HG02642 (cell line): ENCODE measurements at regions not wholly inside any gene's neighbourhood (a gene's known extent, or its start where the extent isn't known, plus 50 kb on each side); places are given as distances from the start of the nearest gene placed in this dataset.
"Not testable (repeated sequence)": the region's sequence is repeated elsewhere in the genome, so short reads cannot be mapped to it uniquely, and the experiment has no call there.

ENCODE experiments used
- ATAC-seq: cut with Tn5 transposase; IDR thresholded peaks from one replicate; pipeline ENCODE4 v1.9.1; 2021; ENCODE audit warnings: mild to moderate bottlenecking; ENCODE audit not compliant: unreplicated experiment, poor library complexity

- peak; percentile 59 for ATAC-seq
These were observed 58.0 kb upstream of the AHI1 start for GRCh38 chr6:135555550-135555949.

GRCh38 chr6:135557582-135557981, 60.0 kb upstream of the AHI1 start:
- ATAC-seq, result no peak

- ATAC-seq, result not testable (repeated sequence)
These were observed 68.1 kb upstream of the AHI1 start for GRCh38 chr6:135565605-135566004.

GRCh38 chr6:135566311-135567068, 69.0 kb upstream of the AHI1 start:
- ATAC-seq, result no peak

GRCh38 chr6:135567375-135568083, 70.0 kb upstream of the AHI1 start:
- ATAC-seq, result no peak

DNA sequence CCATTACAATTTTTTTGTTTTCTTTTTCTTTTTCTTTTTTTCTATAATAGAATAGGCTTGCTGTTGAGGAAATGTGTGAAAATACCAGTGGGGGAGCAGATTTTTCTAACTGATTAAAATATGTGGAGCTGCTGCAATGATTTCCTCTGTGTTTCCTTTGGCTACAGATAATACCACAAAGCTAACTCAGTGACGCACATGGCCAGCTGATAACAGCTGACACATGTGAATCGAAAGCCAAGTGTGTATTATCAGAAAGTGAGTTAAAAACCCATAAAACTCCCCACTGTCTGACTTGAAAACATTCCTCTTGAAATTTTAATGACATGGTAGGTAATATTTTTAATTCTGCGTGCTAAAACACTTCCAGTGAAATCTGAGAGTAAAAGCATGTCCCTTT, 70.8 kb upstream of the AHI1 start:
- peak; percentile 59 for ATAC-seq

GRCh38 chr6:135572051-135572450, 74.5 kb upstream of the AHI1 start:
- ATAC-seq, result no peak

DNA sequence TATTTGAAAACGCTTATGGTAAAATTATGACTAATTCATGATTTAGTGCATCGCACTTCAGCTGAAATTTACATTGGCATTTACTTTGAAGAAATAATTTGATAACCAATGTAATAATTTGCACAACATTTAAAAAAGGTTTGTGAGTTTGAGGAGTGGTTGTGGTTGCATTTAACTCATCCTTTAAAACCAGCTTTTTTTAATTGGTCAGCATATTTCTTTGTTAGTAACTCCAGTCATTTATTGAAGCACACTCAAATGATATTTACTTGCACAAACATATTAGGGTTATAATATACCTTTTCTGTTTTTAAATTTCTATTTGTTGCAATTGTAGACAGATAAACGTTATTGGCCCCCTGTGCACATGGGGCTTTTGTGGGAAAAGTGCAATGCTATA, 78.1 kb upstream of the AHI1 start:
- ATAC-seq, result no peak

DNA sequence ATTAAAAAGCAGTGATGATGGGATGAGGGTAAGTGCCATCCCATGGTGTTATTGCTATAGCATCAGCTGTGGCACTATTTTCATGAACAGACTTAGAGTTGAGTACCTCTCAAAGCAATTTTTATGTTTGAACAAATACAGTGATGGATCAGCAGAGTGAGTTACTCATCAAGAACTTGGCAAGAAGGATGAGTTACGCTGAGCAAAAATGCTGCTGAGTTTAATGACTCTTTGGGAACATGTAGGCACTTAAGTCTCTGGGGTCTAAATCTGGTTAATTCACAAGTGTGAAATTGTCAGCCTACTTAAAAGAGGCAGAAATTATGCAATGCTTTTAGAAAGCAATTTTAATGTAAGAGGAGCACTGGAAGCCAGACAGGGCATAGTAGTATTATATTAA, 78.5 kb upstream of the AHI1 start:
- no peak for ATAC-seq

DNA sequence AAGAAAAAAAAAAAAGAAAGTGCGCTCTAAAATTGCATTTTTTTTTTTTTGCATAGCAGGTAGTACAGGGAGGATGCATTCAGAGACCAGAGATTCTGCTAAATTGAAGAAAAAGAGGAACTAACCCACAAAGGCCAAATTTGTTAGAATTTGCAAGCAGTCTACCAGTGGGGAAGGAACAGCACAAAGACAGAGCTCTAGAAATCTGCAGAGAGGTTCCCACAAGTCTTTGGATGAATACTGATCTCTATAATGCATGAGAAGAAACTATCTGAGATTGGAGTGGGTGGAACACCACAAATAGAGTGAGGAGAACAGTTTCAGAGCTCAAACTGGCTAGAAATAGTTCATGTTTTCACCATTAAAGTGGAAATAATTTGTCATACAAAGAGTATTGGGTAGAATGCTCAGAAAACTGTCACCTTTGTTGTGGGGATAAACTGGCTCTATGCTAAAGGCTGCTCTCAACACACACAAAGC, 79.6 kb upstream of the AHI1 start:
- peak; percentile 89 for ATAC-seq

GRCh38 chr6:135578976-135579375, 81.4 kb upstream of the AHI1 start:
- ATAC-seq, result no peak

- ATAC-seq, result no peak
These were observed 83.7 kb upstream of the AHI1 start for GRCh38 chr6:135581211-135581610.

- no peak for ATAC-seq
These were observed 85.8 kb upstream of the AHI1 start for GRCh38 chr6:135583256-135583761.

DNA sequence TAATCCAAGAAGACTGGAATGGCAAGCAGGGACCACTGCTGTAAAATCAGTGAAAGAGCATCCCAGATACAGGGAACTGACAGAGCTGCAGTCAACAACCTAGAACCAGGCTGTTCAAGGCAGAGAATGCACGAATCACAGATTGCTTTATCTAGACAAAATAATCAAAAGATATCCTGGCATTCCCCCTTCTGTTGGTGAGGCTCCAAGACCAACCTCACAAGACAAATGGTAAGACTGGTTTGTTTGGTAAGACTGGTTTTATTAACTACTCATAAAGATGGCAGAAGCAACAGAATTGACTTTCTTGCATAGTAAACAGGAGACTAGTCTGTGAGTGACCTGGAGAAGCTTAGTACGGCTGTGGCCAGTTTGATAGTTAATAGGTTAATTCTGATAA, 88.8 kb upstream of the AHI1 start:
- ATAC-seq, result no peak

DNA sequence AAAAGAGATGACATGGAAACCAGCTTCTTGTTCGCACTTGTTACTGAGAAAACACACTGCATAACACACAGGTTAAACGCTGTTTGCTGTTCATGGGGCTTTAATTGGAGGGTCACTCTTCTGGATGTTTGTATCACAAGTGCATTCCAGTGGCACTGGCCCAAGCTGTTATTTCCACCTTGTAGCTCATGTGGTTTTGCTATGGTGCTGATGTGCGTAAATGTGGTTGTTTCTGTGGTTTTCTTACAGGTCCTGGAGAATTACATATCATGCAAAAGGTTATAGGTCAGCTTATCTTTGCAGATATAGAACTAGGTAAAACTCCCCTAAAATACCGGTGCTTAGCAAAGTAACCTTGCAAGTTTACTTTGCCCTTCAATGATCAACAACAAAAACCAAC, 89.3 kb upstream of the AHI1 start:
- peak; percentile 51 for ATAC-seq

- ATAC-seq, result no peak
These were observed 94.7 kb upstream of the AHI1 start for GRCh38 chr6:135592276-135592675.

DNA sequence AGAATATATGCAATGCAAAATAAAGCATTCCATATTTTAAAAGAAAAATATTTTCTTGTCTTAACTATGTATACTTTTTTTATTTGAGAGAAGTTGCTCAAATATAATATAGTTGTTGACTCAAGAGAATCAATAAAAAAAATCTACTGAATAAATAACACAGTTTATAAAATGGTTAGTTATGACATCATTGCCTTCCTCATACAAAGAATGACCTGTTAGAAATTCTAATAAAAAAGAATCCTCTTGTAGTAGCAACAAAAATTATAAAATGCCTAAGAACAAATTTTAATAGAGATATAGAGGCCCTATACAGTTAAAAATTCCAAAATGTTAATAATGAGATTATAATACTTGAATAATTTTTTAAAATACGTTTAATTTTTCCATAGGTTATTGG, 96.5 kb upstream of the AHI1 start:
- no peak for ATAC-seq

DNA sequence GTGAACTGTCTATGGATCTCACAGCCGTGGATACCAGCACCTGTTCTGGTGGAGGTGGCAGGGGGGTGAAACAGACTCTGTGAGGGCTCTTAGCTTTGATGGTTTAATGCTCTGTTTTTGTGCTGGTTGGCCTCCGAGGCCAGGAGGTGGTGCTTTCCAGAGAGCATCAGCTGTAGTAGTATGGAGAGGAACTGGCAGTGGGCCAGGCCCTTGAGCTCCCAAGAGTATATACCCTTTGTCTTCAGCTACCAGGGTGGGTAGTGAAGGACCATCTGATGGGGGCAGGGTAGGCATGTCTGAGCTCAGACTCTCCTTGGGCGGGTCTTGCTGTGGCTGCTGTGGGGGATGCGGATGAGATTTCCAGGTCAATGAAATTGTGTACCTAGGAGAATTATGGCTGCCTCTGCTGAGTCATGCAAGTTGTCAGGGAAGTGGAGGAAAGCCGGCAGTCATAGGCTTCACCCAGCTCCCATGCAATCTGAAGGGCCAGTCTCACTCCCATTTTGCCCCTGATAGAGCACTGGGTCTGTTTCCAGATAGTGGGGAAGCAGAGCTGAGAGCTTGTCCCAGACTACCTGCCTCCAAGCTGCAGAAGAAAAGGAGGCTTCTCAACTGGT, 102.7 kb upstream of the AHI1 start:
- no peak for ATAC-seq

GRCh38 chr6:135600931-135601330, 103.4 kb upstream of the AHI1 start:
- ATAC-seq, result no peak

GRCh38 chr6:135601857-135602256, 104.3 kb upstream of the AHI1 start:
- no peak for ATAC-seq

- ATAC-seq, result no peak
These were observed 105.7 kb upstream of the AHI1 start for GRCh38 chr6:135603249-135603648.
